Activated naive CD4-positive, alpha-beta T cell (primary cell): ENCODE measurements at regions not wholly inside any gene's neighbourhood (a gene's known extent, or its start where the extent isn't known, plus 50 kb on each side); places are given as distances from the start of the nearest gene placed in this dataset.
"Not testable (repeated sequence)": the region's sequence is repeated elsewhere in the genome, so short reads cannot be mapped to it uniquely, and the experiment has no call there.

Experiments used
- DNase-seq, 4 experiments: peaks; one replicate each; lab custom pipeline; 2025; lab: John Stamatoyannopoulos, UW

- DNase-seq, result no peak
Observed at GRCh38 chr21:28069450-28069923, 923.2 kb downstream of the LTN1 start.

GRCh38 chr21:28068455-28069358, 924.0 kb downstream of the LTN1 start:
- no peak for DNase-seq

GRCh38 chr21:28066596-28067387, 925.9 kb downstream of the LTN1 start:
- no peak for DNase-seq

- no peak for DNase-seq
Observed at GRCh38 chr21:28066076-28066475, 926.6 kb downstream of the LTN1 start.

GRCh38 chr21:28063241-28064216, 929.1 kb downstream of the LTN1 start:
- no peak for DNase-seq

GRCh38 chr21:28052956-28053355, 939.7 kb downstream of the LTN1 start:
- not testable (repeated sequence) for DNase-seq

- DNase-seq, result not testable (repeated sequence)
Observed at GRCh38 chr21:28051649-28052048, 941.0 kb downstream of the LTN1 start.

- not testable (repeated sequence) for DNase-seq
Observed at GRCh38 chr21:28035692-28036091, 957.0 kb downstream of the LTN1 start.

- DNase-seq, result not testable (repeated sequence)
Observed at GRCh38 chr21:28034916-28035315, 957.8 kb downstream of the LTN1 start.

- not testable (repeated sequence) for DNase-seq
Observed at GRCh38 chr21:28034334-28034733, 958.3 kb downstream of the LTN1 start.

GRCh38 chr21:28032652-28033051, 960.0 kb downstream of the LTN1 start:
- DNase-seq, result not testable (repeated sequence)

- DNase-seq, result not testable (repeated sequence)
Observed at GRCh38 chr21:28031066-28031465, 961.6 kb downstream of the LTN1 start.

GRCh38 chr21:28025111-28025510, 967.6 kb downstream of the LTN1 start:
- DNase-seq, result no peak

GRCh38 chr21:28018741-28019669, 973.7 kb downstream of the LTN1 start:
- no peak for DNase-seq

GRCh38 chr21:28018213-28018612, 974.5 kb downstream of the LTN1 start:
- DNase-seq, result no peak

GRCh38 chr21:28016571-28016970, 976.1 kb downstream of the LTN1 start:
- DNase-seq, result no peak

GRCh38 chr21:28013123-28013522, 979.6 kb downstream of the LTN1 start:
- DNase-seq, result not testable (repeated sequence)

- not testable (repeated sequence) for DNase-seq
Observed at GRCh38 chr21:28011970-28012369, 980.7 kb downstream of the LTN1 start.

- DNase-seq, result not testable (repeated sequence)
Observed at GRCh38 chr21:28008245-28008644, 984.4 kb downstream of the LTN1 start.

GRCh38 chr21:28003627-28004026, 989.0 kb downstream of the LTN1 start:
- DNase-seq, result not testable (repeated sequence)
